GM21423 (cell line): ENCODE measurements at regions not wholly inside any gene's neighbourhood (a gene's known extent, or its start where the extent isn't known, plus 50 kb on each side); places are given as distances from the start of the nearest gene placed in this dataset.
"Not testable (repeated sequence)": the region's sequence is repeated elsewhere in the genome, so short reads cannot be mapped to it uniquely, and the experiment has no call there.

Experiments used
- ATAC-seq: cut with Tn5 transposase; IDR thresholded peaks from one replicate; pipeline ENCODE4 v1.9.1; 2021; ENCODE audit warnings: mild to moderate bottlenecking, moderate library complexity; ENCODE audit not compliant: unreplicated experiment

- ATAC-seq = no peak
These were observed 69.5 kb downstream of the TPRA1 start for GRCh38 chr3:127520993-127521392.

- no peak for ATAC-seq
These were observed 72.0 kb downstream of the TPRA1 start for GRCh38 chr3:127518456-127519081.

GRCh38 chr3:127512256-127512655 is 78.3 kb downstream of the TPRA1 start:
- ATAC-seq = no peak

- ATAC-seq = no peak
These were observed 89.4 kb downstream of the TPRA1 start for GRCh38 chr3:127501177-127501576.

GRCh38 chr3:127497676-127498075 is 92.9 kb downstream of the TPRA1 start:
- no peak for ATAC-seq

GRCh38 chr3:127497166-127497565 is 93.4 kb downstream of the TPRA1 start:
- no peak for ATAC-seq

GRCh38 chr3:127495821-127496655 is 94.5 kb downstream of the TPRA1 start:
- ATAC-seq = no peak

- ATAC-seq = no peak
These were observed 96.4 kb downstream of the TPRA1 start for GRCh38 chr3:127493924-127494646.

GRCh38 chr3:127492426-127492825 is 98.1 kb downstream of the TPRA1 start:
- ATAC-seq = no peak

- ATAC-seq = no peak
These were observed 98.6 kb downstream of the TPRA1 start for GRCh38 chr3:127491909-127492308.

GRCh38 chr3:127491323-127491722 is 99.2 kb downstream of the TPRA1 start:
- no peak for ATAC-seq

GRCh38 chr3:127491024-127491305 is 99.6 kb downstream of the TPRA1 start:
- not testable (repeated sequence) for ATAC-seq

GRCh38 chr3:127490271-127491023 is 100.1 kb downstream of the TPRA1 start:
- no peak for ATAC-seq

GRCh38 chr3:127489357-127489756 is 101.2 kb downstream of the TPRA1 start:
- no peak for ATAC-seq

- no peak for ATAC-seq
These were observed 101.8 kb downstream of the TPRA1 start for GRCh38 chr3:127488740-127489139.

- ATAC-seq = no peak
These were observed 102.3 kb downstream of the TPRA1 start for GRCh38 chr3:127488141-127488672.

- no peak for ATAC-seq
These were observed 103.3 kb downstream of the TPRA1 start for GRCh38 chr3:127487196-127487595.

GRCh38 chr3:127486321-127486944 is 104.1 kb downstream of the TPRA1 start:
- ATAC-seq = no peak

- ATAC-seq = no peak
These were observed 105.0 kb downstream of the TPRA1 start for GRCh38 chr3:127485396-127486170.
